ENCODE measurements at regions not wholly inside any gene's neighbourhood (a gene's known extent, or its start where the extent isn't known, plus 50 kb on each side); places are given as distances from the start of the nearest gene placed in this dataset.

DNA sequence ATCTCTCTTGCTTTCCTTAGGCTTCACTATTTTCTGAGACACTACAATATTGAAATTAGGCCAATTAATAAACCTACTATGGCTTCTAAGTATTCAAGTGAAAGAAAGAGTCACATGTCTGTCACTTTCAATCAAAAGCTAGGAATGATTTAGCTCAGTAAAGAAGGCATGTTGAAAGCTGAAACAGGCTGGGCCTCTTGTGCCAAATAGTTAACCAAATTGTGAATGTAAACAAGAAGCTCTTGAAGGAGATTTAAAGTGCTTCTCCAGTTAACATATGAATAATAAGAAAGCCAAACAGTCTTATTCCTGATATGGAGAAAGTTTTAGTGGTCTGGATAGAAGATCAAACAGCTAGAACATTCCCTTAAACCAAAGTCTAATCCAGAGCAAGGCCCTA is 236.3 kb downstream of the OTOR start:
- TF ChIP-seq, protein P1, sequence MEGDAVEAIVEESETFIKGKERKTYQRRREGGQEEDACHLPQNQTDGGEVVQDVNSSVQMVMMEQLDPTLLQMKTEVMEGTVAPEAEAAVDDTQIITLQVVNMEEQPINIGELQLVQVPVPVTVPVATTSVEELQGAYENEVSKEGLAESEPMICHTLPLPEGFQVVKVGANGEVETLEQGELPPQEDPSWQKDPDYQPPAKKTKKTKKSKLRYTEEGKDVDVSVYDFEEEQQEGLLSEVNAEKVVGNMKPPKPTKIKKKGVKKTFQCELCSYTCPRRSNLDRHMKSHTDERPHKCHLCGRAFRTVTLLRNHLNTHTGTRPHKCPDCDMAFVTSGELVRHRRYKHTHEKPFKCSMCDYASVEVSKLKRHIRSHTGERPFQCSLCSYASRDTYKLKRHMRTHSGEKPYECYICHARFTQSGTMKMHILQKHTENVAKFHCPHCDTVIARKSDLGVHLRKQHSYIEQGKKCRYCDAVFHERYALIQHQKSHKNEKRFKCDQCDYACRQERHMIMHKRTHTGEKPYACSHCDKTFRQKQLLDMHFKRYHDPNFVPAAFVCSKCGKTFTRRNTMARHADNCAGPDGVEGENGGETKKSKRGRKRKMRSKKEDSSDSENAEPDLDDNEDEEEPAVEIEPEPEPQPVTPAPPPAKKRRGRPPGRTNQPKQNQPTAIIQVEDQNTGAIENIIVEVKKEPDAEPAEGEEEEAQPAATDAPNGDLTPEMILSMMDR (conservative IDR thresholded peaks at IDR 0.05), result no peak
- TF ChIP-seq ZFX (IDR thresholded peaks at IDR 0.05), result no peak
